ENCODE measurements at regions not wholly inside any gene's neighbourhood (a gene's known extent, or its start where the extent isn't known, plus 50 kb on each side); places are given as distances from the start of the nearest gene placed in this dataset.

GRCh38 chr9:79395755-79396154 is 176.0 kb upstream of the TLE4 start:
- H2BK15ac ChIP-seq (ENCODE audit: low read length) = no peak overlapping the region
- no peaks in the 10 kb centered on the region for H3K79me2 ChIP-seq (ENCODE audit: control insufficient read depth in 1 of 2, insufficient read depth in 2 of 2, low read length in 2 of 2)
- H3K9ac ChIP-seq (replicated peaks in 1 of 4; ENCODE audit: extremely low read depth in 1 of 4, low read depth in 3 of 4, low read length in 3 of 4) = no peak overlapping the region
- CTCF ChIA-PET (ENCODE audit: partially characterized antibody) = interaction anchor here (0.6 kb wide), 1 partner anchor 36 kb away, joined by 4 read pairs; no protein-coding TSS in a partner anchor
- no peak overlapping the region for H3K18ac ChIP-seq (ENCODE audit: extremely low read depth, low read length)
- no peak overlapping the region for H3K14ac ChIP-seq (ENCODE audit: insufficient read length)
- H4K20me1 ChIP-seq (replicated peaks in 1 of 2; ENCODE audit: control insufficient read depth in 1 of 2, insufficient read depth in 2 of 2, low read length in 2 of 2) = no peaks in the 10 kb centered on the region
- H3K4me2 ChIP-seq (ENCODE audit: insufficient read depth in 1 of 2, low read depth in 2 of 2, low read length in 2 of 2) = peak overlapping the region; percentile 54 to 58
- no peak overlapping the region for H2AK5ac ChIP-seq (ENCODE audit: low read depth, low read length)
- H3K4ac ChIP-seq (replicated peaks; ENCODE audit: insufficient read length, low read depth, low read length) = no peak overlapping the region
- H3K27me3 ChIP-seq (replicated peaks in 1 of 4; ENCODE audit: control insufficient read depth in 3 of 4, extremely low read depth in 1 of 4, insufficient read depth in 3 of 4, low read length in 3 of 4) = no peaks in the 10 kb centered on the region; a peak in 1 of 7 replicates
- H3K56ac ChIP-seq (replicated peaks; ENCODE audit: insufficient read length, low read depth, low read length) = no peak overlapping the region
- POLR2A ChIA-PET (ENCODE audit: partially characterized antibody) = no interaction called here
- no peak overlapping the region for H4K91ac ChIP-seq (replicated peaks; ENCODE audit: insufficient read length, low read length)
- H2BK5ac ChIP-seq (ENCODE audit: low read depth, low read length) = no peak overlapping the region
- H2BK20ac ChIP-seq (ENCODE audit: low read length) = no peak overlapping the region
- FAIRE-seq (no peak), DNase-seq (ENCODE audit: low read depth in 1 of 2, low spot score in 2 of 2) (no peak)
- H3K23me2 ChIP-seq (ENCODE audit: low read depth, low read length) = no peaks in the 10 kb centered on the region
- H3K4me3 ChIP-seq (ENCODE audit: extremely low read depth in 1 of 4, insufficient read depth in 2 of 4, low read depth in 3 of 4, low read length in 4 of 4) = peak overlapping the region in 1 of 4 experiments; percentile 46; a peak in 2 of 8 replicates
- no peaks in the 10 kb centered on the region for H3K9me3 ChIP-seq (ENCODE audit: insufficient read depth in 2 of 2, low read depth in 1 of 2, low read length in 1 of 2)
- peaks cover 0 to 7% (median 4%) of the 10 kb centered on the region in 4 experiments; a peak in 2 of 7 replicates for H3K4me1 ChIP-seq (replicated peaks in 1 of 4; ENCODE audit: control insufficient read depth in 3 of 4, insufficient read depth in 4 of 4, low read length in 3 of 4)
- no peaks in the 10 kb centered on the region for H3K79me1 ChIP-seq (ENCODE audit: low read depth, low read length)
- H3K36me3 ChIP-seq (ENCODE audit: control insufficient read depth in 2 of 4, insufficient read depth in 4 of 4, low read length in 3 of 4) = no peaks in the 10 kb centered on the region
- H2AFZ ChIP-seq (ENCODE audit: low read length) = no peak overlapping the region
- peak overlapping the region; percentile 37 for H4K5ac ChIP-seq (ENCODE audit: insufficient read length, low read depth, low read length)
- H4K8ac ChIP-seq (ENCODE audit: extremely low read depth, insufficient read depth, low read length) = no peak overlapping the region
- H3K27ac ChIP-seq (ENCODE audit: low read depth, low read length) = no peak overlapping the region
- no peak overlapping the region for H2BK120ac ChIP-seq (replicated peaks; ENCODE audit: low read depth, low read length)
- H3K23ac ChIP-seq (ENCODE audit: insufficient read length) = no peak overlapping the region
- no peak overlapping the region for H2BK12ac ChIP-seq (ENCODE audit: low read depth, low read length)
- TF ChIP-seq JUND (IDR thresholded peaks at IDR 0.05; ENCODE audit: low read length) = no peak
- peak; percentile 57 for TF ChIP-seq NANOG (IDR thresholded peaks at IDR 0.05; ENCODE audit: insufficient read depth, low read depth, low read length, poor library complexity, severe bottlenecking)
- whole genome bisulfite sequencing, 2 experiments (ENCODE audit: extremely low coverage in 1 of 2, insufficient coverage in 1 of 2, insufficient read length in 1 of 2, insufficient replicate concordance in 2 of 2, low coverage in 1 of 2, low lambda C conversion rate in 2 of 2, missing lambda C conversion rate in 1 of 2) = 29% methylated on average over 7 of the region's 7 CpGs; no CpG with 5 or more reads in 1 of the 2 experiments
